ENCODE measurements at regions not wholly inside any gene's neighbourhood (a gene's known extent, or its start where the extent isn't known, plus 50 kb on each side); places are given as distances from the start of the nearest gene placed in this dataset.

- DNase-seq (ENCODE audit: low read depth): no peak
These were observed 184.4 kb upstream of the UMPS start for GRCh38 chr3:124545891-124546290.

GRCh38 chr3:124552224-124552623 lies 178.0 kb upstream of the UMPS start:
- no peak for DNase-seq (ENCODE audit: low read depth)

- DNase-seq (ENCODE audit: low read depth): no peak
These were observed 177.1 kb upstream of the UMPS start for GRCh38 chr3:124553178-124553577.

- no peak for DNase-seq (ENCODE audit: low read depth)
These were observed 173.6 kb upstream of the UMPS start for GRCh38 chr3:124556636-124557035.

GRCh38 chr3:124557433-124558232 lies 172.6 kb upstream of the UMPS start:
- DNase-seq (ENCODE audit: low read depth): no peak

GRCh38 chr3:124558991-124559845 lies 171.0 kb upstream of the UMPS start:
- no peak for DNase-seq (ENCODE audit: low read depth)

GRCh38 chr3:124559846-124560574 lies 170.2 kb upstream of the UMPS start:
- DNase-seq (ENCODE audit: low read depth): peak; percentile 45

GRCh38 chr3:124560666-124561215 lies 169.5 kb upstream of the UMPS start:
- DNase-seq (ENCODE audit: low read depth): no peak

GRCh38 chr3:124562769-124563168 lies 167.5 kb upstream of the UMPS start:
- no peak for DNase-seq (ENCODE audit: low read depth)

GRCh38 chr3:124563376-124563775 lies 166.9 kb upstream of the UMPS start:
- no peak for DNase-seq (ENCODE audit: low read depth)

- DNase-seq (ENCODE audit: low read depth): peak; percentile 18
These were observed 165.2 kb upstream of the UMPS start for GRCh38 chr3:124565013-124565412.

- no peak for DNase-seq (ENCODE audit: low read depth)
These were observed 164.7 kb upstream of the UMPS start for GRCh38 chr3:124565551-124565950.

- DNase-seq (ENCODE audit: low read depth): no peak
These were observed 163.6 kb upstream of the UMPS start for GRCh38 chr3:124566701-124567100.

GRCh38 chr3:124567179-124567578 lies 163.1 kb upstream of the UMPS start:
- DNase-seq (ENCODE audit: low read depth): no peak

- no peak for DNase-seq (ENCODE audit: low read depth)
These were observed 160.5 kb upstream of the UMPS start for GRCh38 chr3:124569761-124570160.

- no peak for DNase-seq (ENCODE audit: low read depth)
These were observed 160.0 kb upstream of the UMPS start for GRCh38 chr3:124570232-124570631.

- no peak for DNase-seq (ENCODE audit: low read depth)
These were observed 157.3 kb upstream of the UMPS start for GRCh38 chr3:124572851-124573405.

GRCh38 chr3:124574012-124574411 lies 156.2 kb upstream of the UMPS start:
- DNase-seq (ENCODE audit: low read depth): no peak

- no peak for DNase-seq (ENCODE audit: low read depth)
These were observed 153.4 kb upstream of the UMPS start for GRCh38 chr3:124576565-124577493.

- DNase-seq (ENCODE audit: low read depth): no peak
These were observed 152.6 kb upstream of the UMPS start for GRCh38 chr3:124577494-124578167.
